K562 (cell line): ENCODE measurements at regions not wholly inside any gene's neighbourhood (a gene's known extent, or its start where the extent isn't known, plus 50 kb on each side); places are given as distances from the start of the nearest gene placed in this dataset.

Source experiments
- ATAC-seq: fragments of 200-7000 bp; cut with Tn5 transposase; 3 replicates; pipeline ENCODE4 v1.9.1; 2020; ENCODE audit warnings: moderate library complexity
- BruUV-seq: library from RNA; stranded (reverse); fragments of 400-500 nt; replicated peaks from 2 replicates; lab custom pipeline; 2021; lab: Mats Ljungman, UMichigan
- CTCF ChIA-PET: fragments of 300-600 bp; formaldehyde crosslinking; extraction: SDS; loops from one replicate; lab custom pipeline; 2021; ENCODE audit warnings: low intra/inter-chr PET ratio; lab: Yijun Ruan, JAX
- POLR2A ChIA-PET: fragments of 300-600, 350-650 bp; sonication (Branson Sonifier 250); formaldehyde crosslinking; extraction: SDS; loops from one replicate; lab custom pipeline; 2021; ENCODE audit warnings: antibody characterized with exemption, inconsistent platforms; lab: Yijun Ruan, JAX
- DNase-seq, 4 experiments: peaks; one replicate each; pipeline versions ENCODE4 v3.0.0 to v3.0.0-alpha.2; 2011 to 2018; ENCODE audit warnings: low spot score in 3 of 4, mixed read lengths in 3 of 4; ENCODE audit errors: extremely low read depth in 1 of 4
- FAIRE-seq: peaks from 2 replicates; lab custom pipeline; 2011; peaks lifted over from hg19 to GRCh38; lab: Jason Lieb, UNC
- H2AFZ ChIP-seq: 2 replicates; pipeline ENCODE4 v1.6.0; 2011; ENCODE audit warnings: low read depth, low read length, control low read depth, inconsistent platforms
- H3K27ac ChIP-seq: fragments of 200-600 bp; 3 replicates; pipeline ENCODE4 v1.8.0; 2011; ENCODE audit warnings: low read depth, mild to moderate bottlenecking, control low read depth, inconsistent platforms, low read length, moderate library complexity, mixed read lengths; ENCODE audit errors: extremely low read depth
- H3K27me3 ChIP-seq, 2 experiments: fragments of 300-600 bp in 1 of 2; 2 replicates in 1 of 2; 3 replicates in 1 of 2; pipeline versions ENCODE4 v1.6.0 to v1.8.0; 2011; ENCODE audit warnings: inconsistent platforms in 2 of 2, low read length in 2 of 2, mild to moderate bottlenecking in 1 of 2, mixed read lengths in 1 of 2, moderate library complexity in 1 of 2; ENCODE audit not compliant: control insufficient read depth in 2 of 2, insufficient read depth in 2 of 2
- H3K36me3 ChIP-seq: fragments of 300-600 bp; 3 replicates; pipeline ENCODE4 v1.8.0; 2011; ENCODE audit warnings: mild to moderate bottlenecking, low read length, inconsistent platforms; ENCODE audit not compliant: control insufficient read depth, insufficient read depth
- H3K4me1 ChIP-seq, 2 experiments: fragments of 200-600 bp in 1 of 2; replicated peaks in 1 of 2; 2 replicates in 1 of 2; 3 replicates in 1 of 2; pipeline versions ENCODE4 v1.5.1 to v1.8.0; 2011; ENCODE audit warnings: inconsistent platforms in 2 of 2, low read length in 2 of 2, mild to moderate bottlenecking in 1 of 2, mixed read lengths in 1 of 2, moderate library complexity in 1 of 2; ENCODE audit not compliant: control insufficient read depth in 2 of 2, insufficient read depth in 2 of 2
- H3K4me2 ChIP-seq: 2 replicates; pipeline ENCODE4 v1.6.1; 2011; ENCODE audit warnings: low read length, control low read depth, inconsistent platforms, mixed read lengths; ENCODE audit not compliant: insufficient read depth
- H3K4me3 ChIP-seq: fragments of 200-600 bp; sonication (generic), shearing (Covaris generic); 2 replicates; pipeline ENCODE4 v1.5.1; 2016; ENCODE audit warnings: control low read depth, inconsistent platforms
- H3K79me2 ChIP-seq: fragments of 200-600 bp; 3 replicates; pipeline ENCODE4 v1.8.0; 2011; ENCODE audit warnings: low read length, inconsistent platforms; ENCODE audit not compliant: control insufficient read depth, insufficient read depth
- H3K9ac ChIP-seq, 2 experiments: 2 replicates each; pipeline versions ENCODE4 v1.6.0 to v1.6.1; 2011; ENCODE audit warnings: low read depth in 2 of 2, low read length in 2 of 2, control low read depth in 1 of 2, inconsistent platforms in 1 of 2, mild to moderate bottlenecking in 1 of 2, mixed read lengths in 1 of 2; ENCODE audit not compliant: insufficient read depth in 1 of 2
- H3K9me1 ChIP-seq: one replicate; pipeline ENCODE4 v1.6.0; 2011; ENCODE audit warnings: inconsistent platforms, mild to moderate bottlenecking, low read length, moderate library complexity; ENCODE audit not compliant: control insufficient read depth, insufficient read depth
- H3K9me3 ChIP-seq: replicated peaks from 2 replicates; pipeline ENCODE4 v1.5.1; 2011; ENCODE audit warnings: low read depth, low read length, inconsistent platforms; ENCODE audit not compliant: control insufficient read depth, insufficient read depth
- H4K20me1 ChIP-seq: replicated peaks from 2 replicates; pipeline ENCODE4 v1.6.1; 2011; ENCODE audit warnings: low read length, inconsistent platforms, mixed read lengths; ENCODE audit not compliant: control insufficient read depth, insufficient read depth
- GABPA ChIP-seq: fragments of 200-800 bp; sonication (Bioruptor generic); conservative IDR thresholded peaks from 2 replicates; pipeline ENCODE4 v1.6.1; 2016; ENCODE audit warnings: low read depth, missing genetic modification characterization, missing compliant biosample characterization
- PRPF4 ChIP-seq: fragments of 200-400 bp; formaldehyde crosslinking; IDR thresholded peaks from one replicate; pipeline ENCODE4 v1.6.1; 2017; ENCODE audit warnings: low read length, low read depth, mild to moderate bottlenecking; ENCODE audit not compliant: insufficient read depth, poor library complexity, severe bottlenecking
- RBFOX2 ChIP-seq: fragments of 200-400 bp; formaldehyde crosslinking; IDR thresholded peaks from 2 replicates; pipeline ENCODE4 v1.6.1; 2017; ENCODE audit warnings: low read depth, mild to moderate bottlenecking, low read length, moderate library complexity
- SIX5 ChIP-seq, 2 experiments: IDR thresholded peaks; 2 replicates each; pipeline ENCODE4 v1.6.1; 2011; ENCODE audit warnings: low read length in 2 of 2, borderline replicate concordance in 1 of 2, low read depth in 1 of 2, mild to moderate bottlenecking in 1 of 2, moderate library complexity in 1 of 2; ENCODE audit not compliant: insufficient read depth in 1 of 2
- ZNF316 ChIP-seq: fragments of 450-650 bp; IDR thresholded peaks from 2 replicates; pipeline ENCODE4 v1.6.1; 2016
- ZNF407 ChIP-seq: fragments of 450-650 bp; IDR thresholded peaks from 2 replicates; pipeline ENCODE4 v1.6.1; 2016; ENCODE audit warnings: low read depth
- WGBS: fragments of 100-300 bp; shearing (Covaris generic); methylation state at CpG from one replicate; pipeline ENCODE4 v1.1.6; 2016; ENCODE audit warnings: low coverage, mixed read lengths; ENCODE audit not compliant: insufficient coverage; ENCODE audit errors: missing lambda C conversion rate; 5-methylcytosine and 5-hydroxymethylcytosine counted together
- in situ Hi-C: fragments of 300-500 bp; cut with MboI; formaldehyde crosslinking; loops from 4 replicates; pipeline ENCODE4 v1.15.0; 2018; ENCODE audit warnings: inconsistent platforms, mixed read lengths
- intact Hi-C: fragments of 100-400 bp; cut with micrococcal nuclease; formaldehyde crosslinking; loops from 2 replicates; pipeline ENCODE4 v1.14.2; 2022

- no peaks in the 10 kb centered on the region for H3K9me3 ChIP-seq
- TF ChIP-seq ZNF316 (peak; percentile 32; the same call in 1 of the 2 replicates), RBFOX2 (no peak), PRPF4 (no peak), GABPA (tag) (no peak)
- H3K79me2 ChIP-seq: no peaks in the 10 kb centered on the region
- no peak for FAIRE-seq
- ATAC-seq: no peak
- DNase-seq: no peak
- no peak overlapping the region for H3K27ac ChIP-seq
- H3K4me3 ChIP-seq: no peak overlapping the region
- H3K4me2 ChIP-seq: no peak overlapping the region
- H2AFZ ChIP-seq: no peak overlapping the region
- ChIA-PET POLR2A (no interaction called here), CTCF (no interaction called here)
- H4K20me1 ChIP-seq: no peaks in the 10 kb centered on the region
- H3K9me1 ChIP-seq: no peaks in the 10 kb centered on the region
- no TSS peak for BruUV-seq
- H3K4me1 ChIP-seq: no peaks in the 10 kb centered on the region
- 7% methylated on average over 1 of the region's 1 CpG for WGBS
- H3K36me3 ChIP-seq: no peaks in the 10 kb centered on the region
- in situ Hi-C loops (no loop called here), intact Hi-C loops (no loop called here)
- H3K9ac ChIP-seq: no peak overlapping the region
- H3K27me3 ChIP-seq: no peaks in the 10 kb centered on the region
Observed at GRCh38 chr13:78826312-78826711, 167.4 kb upstream of the OBI1 start.

DNA sequence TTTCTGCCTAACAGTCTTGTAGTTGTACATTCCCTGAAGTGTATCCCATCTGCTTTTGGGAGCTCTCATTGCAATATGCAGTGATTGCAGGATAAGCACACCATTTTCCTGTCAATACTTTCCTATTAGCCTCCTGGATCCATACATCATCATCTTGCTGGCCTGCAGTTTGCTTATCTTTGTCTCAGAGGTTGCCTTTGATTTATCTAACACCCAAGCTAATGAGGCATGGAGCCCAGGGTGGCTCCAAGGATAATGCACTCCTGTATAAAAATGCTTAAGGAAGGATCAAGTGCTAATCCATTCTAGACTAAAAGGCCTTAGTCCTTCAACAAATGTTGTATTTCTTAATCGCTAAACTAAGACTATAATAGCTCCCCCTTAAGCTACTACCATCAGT is 161.6 kb upstream of the OBI1 start:
- Histone ChIP-seq H3K9me3 (no peaks in the 10 kb centered on the region), H3K4me2 (no peak overlapping the region), H2AFZ (no peak overlapping the region), H3K4me1 (peaks cover 0 to 4% of the 10 kb centered on the region in 2 experiments; a peak in 3 of 5 replicates), H3K27ac (no peak overlapping the region), H3K27me3 (no peaks in the 10 kb centered on the region), H4K20me1 (no peaks in the 10 kb centered on the region), H3K4me3 (no peak overlapping the region), H3K9ac (no peak overlapping the region), H3K9me1 (no peaks in the 10 kb centered on the region), H3K79me2 (no peaks in the 10 kb centered on the region), H3K36me3 (no peaks in the 10 kb centered on the region)
- CTCF ChIA-PET: no interaction called here
- no peak for ATAC-seq
- FAIRE-seq: no peak
- 8% methylated on average over 1 of the region's 1 CpG for WGBS
- POLR2A ChIA-PET: no interaction called here
- in situ Hi-C loops: no loop called here
- no TSS peak for BruUV-seq
- no peak for DNase-seq
- intact Hi-C loops: no loop called here
- TF ChIP-seq SIX5 (IDR thresholded peaks at IDR 0.05; ENCODE audit: borderline replicate concordance in 1 of 2, insufficient read depth in 1 of 2, low read depth in 1 of 2, low read length in 2 of 2) (no peak), ZNF407 (no peak)
